ENCODE measurements at regions not wholly inside any gene's neighbourhood (a gene's known extent, or its start where the extent isn't known, plus 50 kb on each side); places are given as distances from the start of the nearest gene placed in this dataset.
"Not testable (repeated sequence)": the region's sequence is repeated elsewhere in the genome, so short reads cannot be mapped to it uniquely, and the experiment has no call there.

DNA sequence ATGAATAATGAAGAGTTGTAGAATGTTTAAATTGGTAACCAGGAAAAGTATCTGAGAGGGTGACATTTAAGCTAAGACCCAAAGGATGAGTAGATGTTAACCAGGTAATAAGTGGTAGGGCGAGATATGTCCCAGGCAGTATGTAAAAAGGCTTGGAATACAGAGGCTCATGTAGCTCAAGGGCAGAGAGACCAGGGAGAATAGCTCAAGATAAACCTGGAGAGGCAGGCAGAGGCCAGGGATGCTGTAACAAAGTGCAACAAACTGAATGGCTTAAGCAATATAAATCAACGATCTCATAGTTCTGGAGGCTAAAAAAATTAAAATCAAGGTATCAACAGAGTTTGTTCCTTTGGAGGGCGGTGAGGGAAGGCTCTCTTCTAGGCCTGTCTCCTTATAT, 660.8 kb downstream of the KLHL13 start:
- no peak for DNase-seq (ENCODE audit: low read depth)
- no peak overlapping the region for H3K4me3 ChIP-seq (ENCODE audit: low read depth, low read length)
- TF ChIP-seq, protein P1, sequence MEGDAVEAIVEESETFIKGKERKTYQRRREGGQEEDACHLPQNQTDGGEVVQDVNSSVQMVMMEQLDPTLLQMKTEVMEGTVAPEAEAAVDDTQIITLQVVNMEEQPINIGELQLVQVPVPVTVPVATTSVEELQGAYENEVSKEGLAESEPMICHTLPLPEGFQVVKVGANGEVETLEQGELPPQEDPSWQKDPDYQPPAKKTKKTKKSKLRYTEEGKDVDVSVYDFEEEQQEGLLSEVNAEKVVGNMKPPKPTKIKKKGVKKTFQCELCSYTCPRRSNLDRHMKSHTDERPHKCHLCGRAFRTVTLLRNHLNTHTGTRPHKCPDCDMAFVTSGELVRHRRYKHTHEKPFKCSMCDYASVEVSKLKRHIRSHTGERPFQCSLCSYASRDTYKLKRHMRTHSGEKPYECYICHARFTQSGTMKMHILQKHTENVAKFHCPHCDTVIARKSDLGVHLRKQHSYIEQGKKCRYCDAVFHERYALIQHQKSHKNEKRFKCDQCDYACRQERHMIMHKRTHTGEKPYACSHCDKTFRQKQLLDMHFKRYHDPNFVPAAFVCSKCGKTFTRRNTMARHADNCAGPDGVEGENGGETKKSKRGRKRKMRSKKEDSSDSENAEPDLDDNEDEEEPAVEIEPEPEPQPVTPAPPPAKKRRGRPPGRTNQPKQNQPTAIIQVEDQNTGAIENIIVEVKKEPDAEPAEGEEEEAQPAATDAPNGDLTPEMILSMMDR (IDR thresholded peaks at IDR 0.05; ENCODE audit: control insufficient read depth, extremely low read depth, insufficient read depth), result no peak

DNA sequence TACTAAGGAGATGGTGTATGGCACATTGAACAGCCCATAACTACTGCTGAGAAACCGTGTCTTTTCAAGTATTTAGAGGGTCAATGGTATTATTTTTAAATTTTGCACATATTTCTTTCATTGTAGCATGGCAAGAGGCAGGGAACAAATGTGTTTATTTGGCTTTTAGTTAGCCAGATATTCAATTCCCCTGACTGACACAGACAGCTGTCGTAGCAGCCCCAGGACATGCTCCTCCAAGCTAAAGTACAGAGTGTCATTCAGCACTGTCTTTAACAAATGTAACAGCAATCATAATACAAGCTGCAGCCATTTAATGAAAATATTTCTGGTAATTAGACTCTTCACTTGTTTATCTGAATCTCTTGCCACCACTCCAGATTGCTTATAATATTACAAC, 687.1 kb downstream of the KLHL13 start:
- no peak overlapping the region for H3K4me3 ChIP-seq (ENCODE audit: low read depth, low read length)
- DNase-seq (ENCODE audit: low read depth), result no peak
- TF ChIP-seq, protein P1 (IDR thresholded peaks at IDR 0.05; ENCODE audit: control insufficient read depth, extremely low read depth, insufficient read depth), result no peak

DNA sequence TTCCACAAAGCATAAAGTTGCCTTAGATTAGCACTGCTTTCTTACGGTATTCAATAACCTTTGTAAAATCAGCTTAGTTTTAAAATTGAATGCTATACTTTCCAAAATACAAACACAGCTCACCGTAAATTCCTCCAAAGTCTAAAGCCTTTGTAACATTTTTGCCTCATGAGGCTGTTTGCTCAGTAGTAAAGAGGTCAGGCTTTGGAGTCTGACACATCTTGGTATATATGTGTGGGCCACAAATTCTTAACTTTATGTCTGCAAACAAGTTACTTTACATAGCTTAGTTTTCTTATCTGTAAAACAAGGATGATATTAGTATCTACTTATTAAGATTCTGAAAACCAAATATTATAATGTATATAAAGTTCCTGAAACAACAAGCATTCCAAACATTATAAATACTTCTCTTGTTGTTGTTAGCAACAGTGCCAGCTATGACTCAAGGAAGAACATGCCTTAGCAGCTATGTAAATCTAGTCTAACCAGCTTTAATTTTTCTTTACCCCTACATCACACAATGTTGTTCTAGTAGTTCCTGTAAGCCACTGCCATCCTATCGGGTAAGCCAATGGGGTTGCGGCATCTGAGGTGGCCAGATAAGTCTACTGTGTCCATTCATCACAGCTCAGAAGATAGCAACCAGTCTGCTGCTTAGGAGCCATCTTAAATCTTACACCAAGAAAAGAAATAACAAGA, 709.0 kb downstream of the KLHL13 start:
- H3K4me3 ChIP-seq (ENCODE audit: low read depth, low read length), result no peak overlapping the region
- TF ChIP-seq, protein P1 (IDR thresholded peaks at IDR 0.05; ENCODE audit: control insufficient read depth, extremely low read depth, insufficient read depth), result no peak
- peak; percentile 42 for DNase-seq (ENCODE audit: low read depth)

DNA sequence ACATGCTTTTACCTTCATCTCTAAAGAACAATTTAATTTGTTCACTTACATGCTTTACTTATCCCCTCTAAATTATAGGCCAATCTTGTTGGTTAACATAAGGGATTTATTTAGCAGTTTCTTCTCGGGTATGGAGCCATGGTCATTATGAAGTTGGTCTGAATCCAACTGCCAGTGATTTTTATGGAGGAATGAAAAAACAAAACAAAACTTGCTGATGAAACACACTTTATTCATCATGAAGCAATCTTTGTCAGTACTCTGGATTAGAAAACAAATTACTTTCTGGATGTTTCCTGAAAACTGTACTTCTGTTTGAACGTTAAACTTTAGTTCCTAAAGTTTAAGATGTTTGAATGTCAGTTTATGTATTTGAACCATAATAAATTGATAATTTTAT, 715.8 kb downstream of the KLHL13 start:
- TF ChIP-seq, protein P1 (IDR thresholded peaks at IDR 0.05; ENCODE audit: control insufficient read depth, extremely low read depth, insufficient read depth), result no peak
- no peak overlapping the region for H3K4me3 ChIP-seq (ENCODE audit: low read depth, low read length)
- DNase-seq (ENCODE audit: low read depth), result no peak

DNA sequence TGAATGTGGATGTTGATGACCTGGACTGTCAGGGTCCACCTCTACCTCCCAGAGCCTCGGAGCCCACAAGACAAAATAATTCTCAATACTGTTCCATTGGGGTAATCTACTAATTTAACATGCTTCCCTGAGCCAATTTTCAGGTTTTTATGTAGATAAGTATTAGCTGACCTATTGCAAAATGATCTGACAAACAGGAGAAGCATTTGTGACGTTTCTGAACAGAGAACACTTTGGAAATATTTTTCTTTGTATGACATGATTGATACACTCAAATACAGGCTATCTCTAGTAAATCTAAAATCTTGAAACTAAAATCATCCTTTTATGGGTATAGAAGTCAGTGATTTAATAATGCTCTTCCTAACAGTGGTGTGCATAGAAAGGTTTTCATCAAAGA, 716.6 kb downstream of the KLHL13 start:
- H3K4me3 ChIP-seq (ENCODE audit: low read depth, low read length), result no peak overlapping the region
- TF ChIP-seq, protein P1 (IDR thresholded peaks at IDR 0.05; ENCODE audit: control insufficient read depth, extremely low read depth, insufficient read depth), result no peak
- no peak for DNase-seq (ENCODE audit: low read depth)

DNA sequence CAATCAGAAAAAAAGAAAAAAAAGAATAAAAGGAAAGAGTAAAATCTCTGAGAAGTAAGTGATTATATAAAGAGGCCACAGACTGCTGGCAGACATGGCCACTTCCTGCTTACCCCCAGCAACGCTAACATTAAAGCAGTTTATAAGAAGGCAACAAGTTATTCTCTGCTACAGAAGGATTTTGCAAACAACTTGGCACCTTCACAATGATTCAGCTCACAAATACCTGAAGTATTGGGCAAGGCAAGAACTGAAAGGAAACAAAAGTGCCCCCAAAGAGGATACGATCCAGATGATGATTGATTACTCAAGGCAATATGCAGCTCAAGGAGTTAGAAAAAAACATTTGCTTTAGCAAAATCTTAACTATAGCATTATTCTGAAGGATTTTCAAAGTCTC, 718.8 kb downstream of the KLHL13 start:
- TF ChIP-seq, protein P1 (IDR thresholded peaks at IDR 0.05; ENCODE audit: control insufficient read depth, extremely low read depth, insufficient read depth), result no peak
- DNase-seq (ENCODE audit: low read depth), result no peak
- no peak overlapping the region for H3K4me3 ChIP-seq (ENCODE audit: low read depth, low read length)

DNA sequence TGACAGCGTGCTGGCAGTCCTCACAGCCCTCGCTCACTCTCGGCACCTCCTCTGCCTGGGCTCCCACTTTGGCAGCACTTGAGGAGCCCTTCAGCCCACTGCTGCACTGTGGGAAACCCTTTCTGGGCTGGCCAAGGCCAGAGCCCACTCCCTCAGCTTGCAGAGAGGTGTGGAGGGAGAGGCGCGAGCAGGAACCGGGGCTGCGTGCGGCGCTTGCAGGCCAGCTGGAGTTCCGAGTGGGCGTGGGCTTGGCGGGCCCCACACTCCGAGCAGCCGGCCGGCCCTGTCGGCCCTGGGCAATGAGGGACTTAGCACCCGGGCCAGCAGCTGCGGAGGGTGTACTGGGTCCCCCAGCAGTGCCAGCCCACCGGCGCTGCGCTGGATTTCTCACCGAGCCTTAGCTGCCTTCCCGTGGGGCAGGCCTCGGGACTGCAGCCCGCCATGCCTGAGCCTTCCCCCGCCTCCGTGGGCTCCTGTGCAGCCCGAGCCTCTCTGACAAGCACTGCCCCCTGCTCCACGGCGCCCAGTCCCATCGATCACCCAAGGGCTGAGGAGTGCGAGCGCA, 722.0 kb downstream of the KLHL13 start:
- not testable (repeated sequence) for H3K4me3 ChIP-seq (ENCODE audit: low read depth, low read length); DNase-seq (ENCODE audit: low read depth)

DNA sequence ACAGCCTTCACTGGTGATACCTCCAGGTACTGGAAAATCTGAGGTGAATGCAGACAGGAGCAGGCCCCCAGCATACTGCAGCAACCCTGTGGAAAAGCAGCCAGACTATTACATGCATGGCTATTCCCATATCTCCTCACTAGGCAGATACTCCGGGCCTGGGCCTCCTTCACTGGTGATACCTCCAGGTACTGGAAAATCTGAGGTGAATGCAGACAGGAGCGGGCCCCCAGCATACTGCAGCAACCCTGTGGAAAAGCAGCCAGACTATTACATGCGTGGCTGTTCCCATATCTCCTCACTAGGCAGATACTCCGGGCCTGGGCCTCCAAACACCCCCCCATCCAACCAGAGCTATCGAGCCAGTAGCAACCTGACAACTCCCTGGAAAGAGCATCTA, 724.2 kb downstream of the KLHL13 start:
- not testable (repeated sequence) for DNase-seq (ENCODE audit: low read depth); H3K4me3 ChIP-seq (ENCODE audit: low read depth, low read length)

Measured in LNCaP clone FGC (cell line).